ENCODE measurements at regions not wholly inside any gene's neighbourhood (a gene's known extent, or its start where the extent isn't known, plus 50 kb on each side); places are given as distances from the start of the nearest gene placed in this dataset.

GRCh38 chr6:167509853-167510220, 185.0 kb downstream of the TTLL2 start:
- Mint-ChIP-seq H3K36me3 (no peaks in the 10 kb centered on the region), H3K9me3 (no peaks in the 10 kb centered on the region), H3K27ac (no peak overlapping the region)
- DNase-seq (ENCODE audit: low spot score in 2 of 2) (no peak), ATAC-seq (no peak)

GRCh38 chr6:167510648-167511047, 185.8 kb downstream of the TTLL2 start:
- DNase-seq (ENCODE audit: low spot score in 2 of 2) (no peak), ATAC-seq (no peak)
- H3K27ac Mint-ChIP-seq, result no peak overlapping the region
- H3K9me3 Mint-ChIP-seq, result no peaks in the 10 kb centered on the region
- H3K36me3 Mint-ChIP-seq, result no peaks in the 10 kb centered on the region

GRCh38 chr6:167512696-167513375, 187.9 kb downstream of the TTLL2 start:
- no peaks in the 10 kb centered on the region for H3K9me3 Mint-ChIP-seq
- H3K36me3 Mint-ChIP-seq, result no peaks in the 10 kb centered on the region
- ATAC-seq (no peak), DNase-seq (ENCODE audit: low spot score in 2 of 2) (no peak)
- H3K27ac Mint-ChIP-seq, result no peak overlapping the region

GRCh38 chr6:167513778-167514177, 188.9 kb downstream of the TTLL2 start:
- DNase-seq (ENCODE audit: low spot score in 2 of 2) (no peak), ATAC-seq (no peak)
- H3K27ac Mint-ChIP-seq, result no peak overlapping the region
- no peaks in the 10 kb centered on the region for H3K36me3 Mint-ChIP-seq
- no peaks in the 10 kb centered on the region for H3K9me3 Mint-ChIP-seq

GRCh38 chr6:167514524-167514923, 189.6 kb downstream of the TTLL2 start:
- no peaks in the 10 kb centered on the region for H3K36me3 Mint-ChIP-seq
- DNase-seq (ENCODE audit: low spot score in 2 of 2), result no peak
- no peaks in the 10 kb centered on the region for H3K9me3 Mint-ChIP-seq
- H3K27ac Mint-ChIP-seq, result no peak overlapping the region
- no peak for ATAC-seq

- no peaks in the 10 kb centered on the region for H3K9me3 Mint-ChIP-seq
- DNase-seq (ENCODE audit: low spot score in 2 of 2), result no peak
- no peak for ATAC-seq
- no peaks in the 10 kb centered on the region for H3K36me3 Mint-ChIP-seq
- no peak overlapping the region for H3K27ac Mint-ChIP-seq
Observed at GRCh38 chr6:167515873-167516507, 191.1 kb downstream of the TTLL2 start.

GRCh38 chr6:167517254-167517916, 192.5 kb downstream of the TTLL2 start:
- DNase-seq (ENCODE audit: low spot score in 2 of 2) (no peak), ATAC-seq (no peak)
- H3K27ac Mint-ChIP-seq, result no peak overlapping the region
- no peaks in the 10 kb centered on the region for H3K36me3 Mint-ChIP-seq
- no peaks in the 10 kb centered on the region for H3K9me3 Mint-ChIP-seq

- H3K27ac Mint-ChIP-seq, result no peak overlapping the region
- ATAC-seq (no peak), DNase-seq (ENCODE audit: low spot score in 2 of 2) (no peak)
- no peaks in the 10 kb centered on the region for H3K36me3 Mint-ChIP-seq
- H3K9me3 Mint-ChIP-seq, result no peaks in the 10 kb centered on the region
Observed at GRCh38 chr6:167523426-167523825, 198.5 kb downstream of the TTLL2 start.

- Mint-ChIP-seq H3K9me3 (no peaks in the 10 kb centered on the region), H3K36me3 (no peaks in the 10 kb centered on the region), H3K27ac (no peak overlapping the region)
- no peak for ATAC-seq
- no peak for DNase-seq (ENCODE audit: low spot score in 2 of 2)
Observed at GRCh38 chr6:167524261-167525111, 199.6 kb downstream of the TTLL2 start.

GRCh38 chr6:167525774-167526173, 200.9 kb downstream of the TTLL2 start:
- H3K36me3 Mint-ChIP-seq, result no peaks in the 10 kb centered on the region
- DNase-seq (ENCODE audit: low spot score in 2 of 2), result no peak
- ATAC-seq, result no peak
- no peak overlapping the region for H3K27ac Mint-ChIP-seq
- no peaks in the 10 kb centered on the region for H3K9me3 Mint-ChIP-seq

GRCh38 chr6:167526465-167527368, 201.8 kb downstream of the TTLL2 start:
- no peaks in the 10 kb centered on the region for H3K36me3 Mint-ChIP-seq
- H3K27ac Mint-ChIP-seq, result no peak overlapping the region
- DNase-seq (ENCODE audit: low spot score in 2 of 2) (no peak), ATAC-seq (no peak)
- no peaks in the 10 kb centered on the region for H3K9me3 Mint-ChIP-seq

GRCh38 chr6:167528239-167528638, 203.4 kb downstream of the TTLL2 start:
- Mint-ChIP-seq H3K36me3 (no peaks in the 10 kb centered on the region), H3K9me3 (no peaks in the 10 kb centered on the region), H3K27ac (no peak overlapping the region)
- ATAC-seq (peak in 1 of 2 donors; percentile 67), DNase-seq (ENCODE audit: low spot score in 2 of 2) (no peak)

GRCh38 chr6:167528976-167529375, 204.1 kb downstream of the TTLL2 start:
- no peak for ATAC-seq
- H3K27ac Mint-ChIP-seq, result no peak overlapping the region
- no peaks in the 10 kb centered on the region for H3K9me3 Mint-ChIP-seq
- H3K36me3 Mint-ChIP-seq, result no peaks in the 10 kb centered on the region
- no peak for DNase-seq (ENCODE audit: low spot score in 2 of 2)

GRCh38 chr6:167529444-167530335, 204.8 kb downstream of the TTLL2 start:
- H3K36me3 Mint-ChIP-seq, result no peaks in the 10 kb centered on the region
- no peak for DNase-seq (ENCODE audit: low spot score in 2 of 2)

GRCh38 chr6:167530951-167531350, 206.1 kb downstream of the TTLL2 start:
- no peaks in the 10 kb centered on the region for H3K36me3 Mint-ChIP-seq
- ATAC-seq (no peak), DNase-seq (ENCODE audit: low spot score in 2 of 2) (no peak)
- H3K27ac Mint-ChIP-seq, result no peak overlapping the region
- H3K9me3 Mint-ChIP-seq, result no peaks in the 10 kb centered on the region

More at GRCh38 chr6:167529444-167530335, 204.8 kb downstream of the TTLL2 start:
- ATAC-seq, result no peak
- H3K27ac Mint-ChIP-seq, result no peak overlapping the region
- H3K9me3 Mint-ChIP-seq, result no peaks in the 10 kb centered on the region

All from activated naive CD4-positive, alpha-beta T cell treated with anti-CD3 and anti-CD28 coated beads, Interleukin-2, amount 50 U/mL, for 72 hours (primary cell).